ENCODE measurements at regions not wholly inside any gene's neighbourhood (a gene's known extent, or its start where the extent isn't known, plus 50 kb on each side); places are given as distances from the start of the nearest gene placed in this dataset.
"Not testable (repeated sequence)": the region's sequence is repeated elsewhere in the genome, so short reads cannot be mapped to it uniquely, and the experiment has no call there.

GRCh38 chr3:29167180-29167579, 113.7 kb upstream of the RBMS3 start:
- Mint-ChIP-seq H3K4me3 (no peak overlapping the region), H3K27me3 (no peaks in the 10 kb centered on the region), H3K4me1 (peaks cover 11% of the 10 kb centered on the region), H3K27ac (no peak overlapping the region), H3K36me3 (peaks cover 2% of the 10 kb centered on the region), H3K9me3 (peaks cover 2% of the 10 kb centered on the region)
- POLR2A ChIA-PET = no interaction called here
- DNase-seq (no peak), ATAC-seq (ENCODE audit: low read depth) (no peak)

GRCh38 chr3:29168081-29168480, 112.8 kb upstream of the RBMS3 start:
- no peak overlapping the region for H3K27ac Mint-ChIP-seq
- no peak for DNase-seq
- no peaks in the 10 kb centered on the region for H3K27me3 Mint-ChIP-seq
- peaks cover 2% of the 10 kb centered on the region for H3K36me3 Mint-ChIP-seq
- ATAC-seq (ENCODE audit: low read depth) = no peak
- H3K4me3 Mint-ChIP-seq = no peak overlapping the region
- H3K4me1 Mint-ChIP-seq = peaks cover 14% of the 10 kb centered on the region
- POLR2A ChIA-PET = no interaction called here
- H3K9me3 Mint-ChIP-seq = peaks cover 3% of the 10 kb centered on the region

- no peak overlapping the region for H3K4me3 Mint-ChIP-seq
- no peak for DNase-seq
- peaks cover 3% of the 10 kb centered on the region for H3K36me3 Mint-ChIP-seq
- no peak overlapping the region for H3K27ac Mint-ChIP-seq
- no peaks in the 10 kb centered on the region for H3K27me3 Mint-ChIP-seq
- POLR2A ChIA-PET = interaction anchor here (0.6 kb wide), 1 partner anchor 248 kb away, joined by 3 read pairs; no protein-coding TSS in a partner anchor
- peaks cover 3% of the 10 kb centered on the region for H3K9me3 Mint-ChIP-seq
- ATAC-seq (ENCODE audit: low read depth) = no peak
- H3K4me1 Mint-ChIP-seq = peaks cover 14% of the 10 kb centered on the region
Observed at GRCh38 chr3:29168696-29169095, 112.2 kb upstream of the RBMS3 start.

GRCh38 chr3:29169451-29169850, 111.4 kb upstream of the RBMS3 start:
- POLR2A ChIA-PET = no interaction called here
- Mint-ChIP-seq H3K4me3 (no peak overlapping the region), H3K36me3 (peaks cover 3% of the 10 kb centered on the region), H3K4me1 (peaks cover 14% of the 10 kb centered on the region), H3K9me3 (peaks cover 2% of the 10 kb centered on the region), H3K27ac (no peak overlapping the region), H3K27me3 (no peaks in the 10 kb centered on the region)
- ATAC-seq (ENCODE audit: low read depth) = no peak
- DNase-seq = no peak

GRCh38 chr3:29171043-29171990, 109.6 kb upstream of the RBMS3 start:
- ATAC-seq (ENCODE audit: low read depth) (peak; percentile 71), DNase-seq (no peak)
- Mint-ChIP-seq H3K9me3 (peaks cover 2% of the 10 kb centered on the region), H3K4me3 (peak overlapping the region; percentile 40), H3K27me3 (no peaks in the 10 kb centered on the region), H3K4me1 (peaks cover 14% of the 10 kb centered on the region), H3K36me3 (peaks cover 3% of the 10 kb centered on the region), H3K27ac (peak overlapping the region; percentile 61)
- POLR2A ChIA-PET = no interaction called here

GRCh38 chr3:29176501-29176900, 104.4 kb upstream of the RBMS3 start:
- no peak for ATAC-seq (ENCODE audit: low read depth)

GRCh38 chr3:29178809-29179793, 101.8 kb upstream of the RBMS3 start:
- Mint-ChIP-seq H3K4me3 (no peak overlapping the region), H3K27ac (no peak overlapping the region), H3K4me1 (peaks cover 2% of the 10 kb centered on the region), H3K36me3 (no peaks in the 10 kb centered on the region), H3K9me3 (peaks cover 1% of the 10 kb centered on the region), H3K27me3 (no peaks in the 10 kb centered on the region)
- ATAC-seq (ENCODE audit: low read depth) (no peak), DNase-seq (no peak)
- POLR2A ChIA-PET = no interaction called here

More at GRCh38 chr3:29176501-29176900, 104.4 kb upstream of the RBMS3 start:
- H3K27me3 Mint-ChIP-seq = no peaks in the 10 kb centered on the region
- no peak overlapping the region for H3K4me3 Mint-ChIP-seq
- H3K36me3 Mint-ChIP-seq = peaks cover 1% of the 10 kb centered on the region
- DNase-seq = no peak
- peaks cover 3% of the 10 kb centered on the region for H3K9me3 Mint-ChIP-seq
- peaks cover 8% of the 10 kb centered on the region for H3K4me1 Mint-ChIP-seq
- no peak overlapping the region for H3K27ac Mint-ChIP-seq
- POLR2A ChIA-PET = no interaction called here

GRCh38 chr3:29181149-29181780, 99.6 kb upstream of the RBMS3 start:
- Mint-ChIP-seq H3K4me1 (peaks cover 2% of the 10 kb centered on the region), H3K27ac (no peak overlapping the region), H3K27me3 (no peaks in the 10 kb centered on the region), H3K36me3 (no peaks in the 10 kb centered on the region), H3K4me3 (no peak overlapping the region), H3K9me3 (peaks cover 1% of the 10 kb centered on the region)
- POLR2A ChIA-PET = no interaction called here
- ATAC-seq (ENCODE audit: low read depth) (no peak), DNase-seq (no peak)

- Mint-ChIP-seq H3K27me3 (no peaks in the 10 kb centered on the region), H3K9me3 (peaks cover 1% of the 10 kb centered on the region), H3K4me1 (peaks cover 2% of the 10 kb centered on the region), H3K36me3 (no peaks in the 10 kb centered on the region), H3K27ac (no peak overlapping the region), H3K4me3 (no peak overlapping the region)
- DNase-seq (no peak), ATAC-seq (ENCODE audit: low read depth) (no peak)
- POLR2A ChIA-PET = no interaction called here
Observed at GRCh38 chr3:29181872-29182271, 99.0 kb upstream of the RBMS3 start.

- H3K36me3 Mint-ChIP-seq; H3K4me3 Mint-ChIP-seq; H3K4me1 Mint-ChIP-seq; POLR2A ChIA-PET; ATAC-seq (ENCODE audit: low read depth); H3K27ac Mint-ChIP-seq; H3K9me3 Mint-ChIP-seq; H3K27me3 Mint-ChIP-seq; DNase-seq: not testable (repeated sequence)
Observed at GRCh38 chr3:29182828-29183227, 98.0 kb upstream of the RBMS3 start.

- ATAC-seq (ENCODE audit: low read depth) (no peak), DNase-seq (no peak)
- H3K4me1 Mint-ChIP-seq = peaks cover 2% of the 10 kb centered on the region
- H3K27ac Mint-ChIP-seq = peak overlapping the region; percentile 42
- no peaks in the 10 kb centered on the region for H3K36me3 Mint-ChIP-seq
- H3K9me3 Mint-ChIP-seq = peaks cover 1% of the 10 kb centered on the region
- POLR2A ChIA-PET = no interaction called here
- H3K4me3 Mint-ChIP-seq = no peak overlapping the region
- no peaks in the 10 kb centered on the region for H3K27me3 Mint-ChIP-seq
Observed at GRCh38 chr3:29183346-29184087, 97.4 kb upstream of the RBMS3 start.

- Mint-ChIP-seq H3K27me3 (no peaks in the 10 kb centered on the region), H3K4me1 (peaks cover 2% of the 10 kb centered on the region), H3K4me3 (no peak overlapping the region), H3K9me3 (peaks cover 3% of the 10 kb centered on the region), H3K36me3 (no peaks in the 10 kb centered on the region), H3K27ac (no peak overlapping the region)
- POLR2A ChIA-PET = no interaction called here
- no peak for ATAC-seq (ENCODE audit: low read depth)
- DNase-seq = no peak
Observed at GRCh38 chr3:29185706-29186105, 95.2 kb upstream of the RBMS3 start.
